ENCODE measurements at regions not wholly inside any gene's neighbourhood (a gene's known extent, or its start where the extent isn't known, plus 50 kb on each side); places are given as distances from the start of the nearest gene placed in this dataset.
"Not testable (repeated sequence)": the region's sequence is repeated elsewhere in the genome, so short reads cannot be mapped to it uniquely, and the experiment has no call there.

GRCh38 chr7:24439104-24439503 is 134.1 kb upstream of the PALS2 start:
- not testable (repeated sequence) for TF ChIP-seq CTCF (IDR thresholded peaks at IDR 0.05; ENCODE audit: poor library complexity); EZH2 (IDR thresholded peaks at IDR 0.05; ENCODE audit: borderline replicate concordance); EZH2phosphoT487 (IDR thresholded peaks at IDR 0.05; ENCODE audit: low read depth, severe bottlenecking, unreplicated experiment)

Measured in hepatocyte (in vitro differentiated cells).